Adrenal gland (tissue), 5 donors: ENCODE measurements at regions not wholly inside any gene's neighbourhood (a gene's known extent, or its start where the extent isn't known, plus 50 kb on each side); places are given as distances from the start of the nearest gene placed in this dataset.

Experiments used
- CTCF ChIP-seq, 6 experiments: fragments of 450-650 bp in 4 of 6; fragments of 200-600 bp in 2 of 6; sonication (generic) in 1 of 6; IDR thresholded peaks; 1 replicate in 5 of 6; 2 replicates in 1 of 6; pipeline versions ENCODE4 v1.5.1 to v1.8.0; 2016 to 2021; ENCODE audit warnings: antibody characterized with exemption in 6 of 6, mild to moderate bottlenecking in 2 of 6, moderate library complexity in 1 of 6
- POLR2A ChIP-seq, 2 donors: fragments of 450-650 bp; IDR thresholded peaks; one replicate each; pipeline ENCODE4 v1.6.1; 2017; ENCODE audit warnings: antibody characterized with exemption in 2 of 2, mild to moderate bottlenecking in 2 of 2, moderate library complexity in 1 of 2
- donor health status: DM: no; HTN: no; CAD: no.

GRCh38 chr2:151192681-151193080, 69.0 kb downstream of the RBM43 start:
- no peak for TF ChIP-seq CTCF (IDR thresholded peaks at IDR 0.05)
- no peak for TF ChIP-seq POLR2A (IDR thresholded peaks at IDR 0.05)
